HEK293 (cell line): ENCODE measurements at regions not wholly inside any gene's neighbourhood (a gene's known extent, or its start where the extent isn't known, plus 50 kb on each side); places are given as distances from the start of the nearest gene placed in this dataset.

Source experiments
- ZBTB49 ChIP-seq: fragments of 450-650 bp; formaldehyde crosslinking; IDR thresholded peaks from 2 replicates; pipeline ENCODE4 v1.5.1; 2016; ENCODE audit warnings: missing biosample characterization, missing genetic modification characterization, low read depth
- ZSCAN18 ChIP-seq: fragments of 450-650 bp; formaldehyde crosslinking; IDR thresholded peaks from 2 replicates; pipeline ENCODE4 v1.5.1; 2016; ENCODE audit warnings: missing biosample characterization, missing genetic modification characterization
- TF ChIP-seq, protein P1 (sequence below): fragments of 450-650 bp; formaldehyde crosslinking; IDR thresholded peaks from 2 replicates; pipeline ENCODE4 v1.5.1; 2016; ENCODE audit warnings: missing biosample characterization, missing genetic modification characterization

- TF ChIP-seq, protein P1, sequence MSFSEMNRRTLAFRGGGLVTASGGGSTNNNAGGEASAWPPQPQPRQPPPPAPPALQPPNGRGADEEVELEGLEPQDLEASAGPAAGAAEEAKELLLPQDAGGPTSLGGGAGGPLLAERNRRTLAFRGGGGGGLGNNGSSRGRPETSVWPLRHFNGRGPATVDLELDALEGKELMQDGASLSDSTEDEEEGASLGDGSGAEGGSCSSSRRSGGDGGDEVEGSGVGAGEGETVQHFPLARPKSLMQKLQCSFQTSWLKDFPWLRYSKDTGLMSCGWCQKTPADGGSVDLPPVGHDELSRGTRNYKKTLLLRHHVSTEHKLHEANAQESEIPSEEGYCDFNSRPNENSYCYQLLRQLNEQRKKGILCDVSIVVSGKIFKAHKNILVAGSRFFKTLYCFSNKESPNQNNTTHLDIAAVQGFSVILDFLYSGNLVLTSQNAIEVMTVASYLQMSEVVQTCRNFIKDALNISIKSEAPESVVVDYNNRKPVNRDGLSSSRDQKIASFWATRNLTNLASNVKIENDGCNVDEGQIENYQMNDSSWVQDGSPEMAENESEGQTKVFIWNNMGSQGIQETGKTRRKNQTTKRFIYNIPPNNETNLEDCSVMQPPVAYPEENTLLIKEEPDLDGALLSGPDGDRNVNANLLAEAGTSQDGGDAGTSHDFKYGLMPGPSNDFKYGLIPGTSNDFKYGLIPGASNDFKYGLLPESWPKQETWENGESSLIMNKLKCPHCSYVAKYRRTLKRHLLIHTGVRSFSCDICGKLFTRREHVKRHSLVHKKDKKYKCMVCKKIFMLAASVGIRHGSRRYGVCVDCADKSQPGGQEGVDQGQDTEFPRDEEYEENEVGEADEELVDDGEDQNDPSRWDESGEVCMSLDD, result no peak
- TF ChIP-seq ZBTB49 (tag by site-specific recombination) (no peak), ZSCAN18 (tag by site-specific recombination) (no peak)
These were observed 1296.5 kb downstream of the TMEM121 start for GRCh38 chr14:106822905-106823304.
